CD14-positive monocyte (primary cell): ENCODE measurements at regions not wholly inside any gene's neighbourhood (a gene's known extent, or its start where the extent isn't known, plus 50 kb on each side); places are given as distances from the start of the nearest gene placed in this dataset.

ENCODE experiments used
- DNase-seq, 3 donors: peaks; one replicate each; pipeline ENCODE4 v3.0.0-alpha.2; 2011 to 2022
- H2AFZ ChIP-seq: 2 replicates; pipeline ENCODE4 v1.6.0; 2012; ENCODE audit warnings: mild to moderate bottlenecking, low read depth, low read length, inconsistent platforms; ENCODE audit not compliant: insufficient read depth, poor library complexity, severe bottlenecking
- H3K27ac ChIP-seq, 2 donors: 1 replicate in 1 of 2; 2 replicates in 1 of 2; pipeline ENCODE4 v1.5.1; 2012 to 2013; ENCODE audit warnings: low read length in 2 of 2, control low read depth in 1 of 2, inconsistent platforms in 1 of 2, low read depth in 1 of 2, mild to moderate bottlenecking in 1 of 2
- H3K27me3 ChIP-seq, 2 donors: one replicate each; pipeline versions ENCODE4 v1.6.0 to v1.6.1; 2011 to 2013; ENCODE audit warnings: low read length in 2 of 2; ENCODE audit not compliant: control insufficient read depth in 2 of 2, insufficient read depth in 2 of 2
- H3K36me3 ChIP-seq, 2 donors: replicated peaks in 1 of 2; 1 replicate in 1 of 2; 2 replicates in 1 of 2; pipeline versions ENCODE4 v1.5.1 to v1.6.1; 2012 to 2013; ENCODE audit warnings: low read length in 2 of 2, control low read depth in 1 of 2, inconsistent platforms in 1 of 2, mild to moderate bottlenecking in 1 of 2; ENCODE audit not compliant: insufficient read depth in 2 of 2, control insufficient read depth in 1 of 2
- H3K4me1 ChIP-seq, 2 donors: 1 replicate in 1 of 2; 2 replicates in 1 of 2; pipeline versions ENCODE4 v1.5.1 to v1.6.1; 2012 to 2013; ENCODE audit warnings: low read length in 2 of 2, control low read depth in 1 of 2, inconsistent platforms in 1 of 2, mild to moderate bottlenecking in 1 of 2, moderate library complexity in 1 of 2; ENCODE audit not compliant: insufficient read depth in 2 of 2, control insufficient read depth in 1 of 2
- H3K4me2 ChIP-seq: replicated peaks from 2 replicates; pipeline ENCODE3; 2012; ENCODE audit warnings: low read length, moderate library complexity, mild to moderate bottlenecking; ENCODE audit not compliant: poor library complexity, severe bottlenecking; ENCODE audit errors: extremely low read depth
- H3K4me3 ChIP-seq, 3 experiments: fragments of 200-600 bp in 1 of 3; sonication (generic) in 1 of 3; replicated peaks in 1 of 3; 1 replicate in 2 of 3; 2 replicates in 1 of 3; pipeline ENCODE4 v1.5.1; 2011 to 2013; ENCODE audit warnings: low read length in 3 of 3, mild to moderate bottlenecking in 3 of 3, control low read depth in 2 of 3, low read depth in 2 of 3, inconsistent platforms in 1 of 3, moderate library complexity in 1 of 3
- H3K79me2 ChIP-seq: 2 replicates; pipeline ENCODE4 v1.6.0; 2012; ENCODE audit warnings: mild to moderate bottlenecking, control low read depth, inconsistent platforms, low read length, moderate library complexity; ENCODE audit not compliant: insufficient read depth
- H3K9ac ChIP-seq: 2 replicates; pipeline ENCODE4 v1.6.0; 2017; ENCODE audit warnings: low read length, mild to moderate bottlenecking; ENCODE audit not compliant: insufficient read depth, poor library complexity, severe bottlenecking
- H3K9me3 ChIP-seq, 2 donors: replicated peaks in 1 of 2; 1 replicate in 1 of 2; 2 replicates in 1 of 2; pipeline versions ENCODE4 v1.5.1 to v1.6.1; 2012 to 2013; ENCODE audit warnings: low read length in 2 of 2, control low read depth in 1 of 2; ENCODE audit not compliant: control insufficient read depth in 1 of 2, insufficient read depth in 1 of 2
- H4K20me1 ChIP-seq: 2 replicates; pipeline ENCODE4 v1.6.0; 2012; ENCODE audit warnings: mild to moderate bottlenecking, low read length, control low read depth, moderate library complexity; ENCODE audit not compliant: insufficient read depth
- H3K27ac Mint-ChIP-seq, 7 donors: one replicate each; pipeline ENCODE4 v1.8.0; 2020; ENCODE audit warnings: mild to moderate bottlenecking in 7 of 7, mixed read lengths in 7 of 7, moderate library complexity in 6 of 7, inconsistent platforms in 2 of 7
- H3K27me3 Mint-ChIP-seq, 3 donors: one replicate each; pipeline ENCODE4 v1.8.0; 2021 to 2022; ENCODE audit warnings: low read depth in 3 of 3, mild to moderate bottlenecking in 3 of 3, mixed read lengths in 3 of 3, moderate library complexity in 3 of 3, inconsistent platforms in 1 of 3
- H3K36me3 Mint-ChIP-seq, 2 donors: one replicate each; pipeline ENCODE4 v1.8.0; 2020; ENCODE audit warnings: mixed read lengths in 2 of 2, inconsistent platforms in 1 of 2, mild to moderate bottlenecking in 1 of 2
- H3K4me1 Mint-ChIP-seq: one replicate; pipeline ENCODE4 v1.8.0; 2020; ENCODE audit warnings: mild to moderate bottlenecking, mixed read lengths
- H3K4me3 Mint-ChIP-seq, 2 donors: one replicate each; pipeline ENCODE4 v1.8.0; 2020; ENCODE audit warnings: mild to moderate bottlenecking in 2 of 2, mixed read lengths in 2 of 2, moderate library complexity in 1 of 2
- H3K9me3 Mint-ChIP-seq, 7 donors: one replicate each; pipeline ENCODE4 v1.8.0; 2020 to 2022; ENCODE audit warnings: mixed read lengths in 7 of 7, mild to moderate bottlenecking in 6 of 7, moderate library complexity in 6 of 7, inconsistent platforms in 2 of 7
- WGBS: methylation state at CpG from one replicate; pipeline ENCODE4 v1.1.5; 2013; ENCODE audit warnings: missing lambda C conversion rate; ENCODE audit not compliant: insufficient coverage; 5-methylcytosine and 5-hydroxymethylcytosine counted together
- intact Hi-C, 2 donors: fragments of 100-400 bp; cut with micrococcal nuclease; formaldehyde crosslinking; loops; one replicate each; pipeline versions ENCODE4 v1.15.0 to v1.15.1; 2023
- TF ChIP-seq, protein P1 (sequence below): fragments of 200-600 bp; IDR thresholded peaks from one replicate; pipeline ENCODE4 v1.8.0; 2022; ENCODE audit warnings: antibody characterized with exemption, mild to moderate bottlenecking

- Mint-ChIP-seq H3K4me1 (no peaks in the 10 kb centered on the region), H3K27me3 (no peaks in the 10 kb centered on the region), H3K4me3 (no peak overlapping the region), H3K9me3 (peaks cover 0 to 7% (median 2%) of the 10 kb centered on the region in 7 donors), H3K27ac (no peak overlapping the region), H3K36me3 (no peaks in the 10 kb centered on the region)
- no peak overlapping the region for H3K4me2 ChIP-seq
- DNase-seq, result no peak
- H4K20me1 ChIP-seq, result no peaks in the 10 kb centered on the region
- H3K4me1 ChIP-seq, result no peaks in the 10 kb centered on the region
- no peak overlapping the region for H2AFZ ChIP-seq
- H3K27me3 ChIP-seq, result no peaks in the 10 kb centered on the region
- TF ChIP-seq, protein P1, sequence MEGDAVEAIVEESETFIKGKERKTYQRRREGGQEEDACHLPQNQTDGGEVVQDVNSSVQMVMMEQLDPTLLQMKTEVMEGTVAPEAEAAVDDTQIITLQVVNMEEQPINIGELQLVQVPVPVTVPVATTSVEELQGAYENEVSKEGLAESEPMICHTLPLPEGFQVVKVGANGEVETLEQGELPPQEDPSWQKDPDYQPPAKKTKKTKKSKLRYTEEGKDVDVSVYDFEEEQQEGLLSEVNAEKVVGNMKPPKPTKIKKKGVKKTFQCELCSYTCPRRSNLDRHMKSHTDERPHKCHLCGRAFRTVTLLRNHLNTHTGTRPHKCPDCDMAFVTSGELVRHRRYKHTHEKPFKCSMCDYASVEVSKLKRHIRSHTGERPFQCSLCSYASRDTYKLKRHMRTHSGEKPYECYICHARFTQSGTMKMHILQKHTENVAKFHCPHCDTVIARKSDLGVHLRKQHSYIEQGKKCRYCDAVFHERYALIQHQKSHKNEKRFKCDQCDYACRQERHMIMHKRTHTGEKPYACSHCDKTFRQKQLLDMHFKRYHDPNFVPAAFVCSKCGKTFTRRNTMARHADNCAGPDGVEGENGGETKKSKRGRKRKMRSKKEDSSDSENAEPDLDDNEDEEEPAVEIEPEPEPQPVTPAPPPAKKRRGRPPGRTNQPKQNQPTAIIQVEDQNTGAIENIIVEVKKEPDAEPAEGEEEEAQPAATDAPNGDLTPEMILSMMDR, result no peak
- H3K9me3 ChIP-seq, result peaks cover 0 to 2% of the 10 kb centered on the region in 2 donors
- H3K9ac ChIP-seq, result no peak overlapping the region
- no peaks in the 10 kb centered on the region for H3K36me3 ChIP-seq
- intact Hi-C loops, result no loop called here
- H3K27ac ChIP-seq, result no peak overlapping the region
- no peak overlapping the region for H3K4me3 ChIP-seq
- WGBS, result no CpG with 5 or more reads among the region's 1 CpG
- H3K79me2 ChIP-seq, result no peaks in the 10 kb centered on the region
Measured at GRCh38 chr9:18015116-18015515, 436.2 kb downstream of the SH3GL2 start.

GRCh38 chr9:18017136-18017535 lies 438.3 kb downstream of the SH3GL2 start:
- Histone ChIP-seq H4K20me1 (no peaks in the 10 kb centered on the region), H3K79me2 (no peaks in the 10 kb centered on the region), H3K27me3 (no peaks in the 10 kb centered on the region), H3K9me3 (no peaks in the 10 kb centered on the region), H3K4me1 (no peaks in the 10 kb centered on the region), H3K4me2 (no peak overlapping the region), H3K4me3 (no peak overlapping the region), H3K36me3 (no peaks in the 10 kb centered on the region), H3K9ac (no peak overlapping the region), H2AFZ (no peak overlapping the region), H3K27ac (no peak overlapping the region)
- WGBS, result no CpG with 5 or more reads among the region's 1 CpG
- TF ChIP-seq, protein P1, result no peak
- no peak overlapping the region for H3K4me3 Mint-ChIP-seq
- no peaks in the 10 kb centered on the region for H3K36me3 Mint-ChIP-seq
- DNase-seq, result no peak
- intact Hi-C loops, result no loop called here
- no peak overlapping the region for H3K27ac Mint-ChIP-seq
- H3K4me1 Mint-ChIP-seq, result no peaks in the 10 kb centered on the region
- peaks cover 0 to 7% (median 2%) of the 10 kb centered on the region in 7 donors for H3K9me3 Mint-ChIP-seq
- no peaks in the 10 kb centered on the region for H3K27me3 Mint-ChIP-seq
